ENCODE measurements at regions not wholly inside any gene's neighbourhood (a gene's known extent, or its start where the extent isn't known, plus 50 kb on each side); places are given as distances from the start of the nearest gene placed in this dataset.

DNA sequence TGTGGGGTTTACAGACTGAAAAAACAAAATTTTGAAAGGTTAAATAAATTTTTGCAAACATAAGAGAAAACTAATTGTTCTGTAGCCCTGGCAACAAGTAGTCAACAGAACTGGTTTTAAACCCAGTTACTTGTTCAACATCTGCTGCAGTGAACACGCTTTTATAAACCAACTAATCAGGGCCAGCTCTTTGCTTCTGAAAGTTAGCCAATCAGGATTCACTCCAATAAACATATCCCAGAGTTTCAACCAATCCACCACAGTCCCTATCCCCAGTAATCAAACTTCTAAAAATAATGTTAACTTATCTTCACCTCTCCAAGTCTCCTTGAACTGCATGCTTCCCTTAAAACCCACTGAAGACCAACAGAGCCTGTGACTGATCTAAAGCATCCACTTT is 306.6 kb downstream of the CTH start:
- peaks cover 4% of the 10 kb centered on the region; the same call in 1 of the 2 replicates for H3K9me3 Mint-ChIP-seq
- TF ChIP-seq ELF4 (CRISPR knock-in tag; IDR thresholded peaks at IDR 0.05; ENCODE audit: low read depth) (no peak), TP53 (CRISPR knock-in tag; IDR thresholded peaks at IDR 0.05) (no peak), FOXP4 (CRISPR knock-in tag; IDR thresholded peaks at IDR 0.05) (no peak), ZNF512 (CRISPR knock-in tag; IDR thresholded peaks at IDR 0.05; ENCODE audit: borderline replicate concordance) (no peak), ZNF423 (CRISPR knock-in tag; IDR thresholded peaks at IDR 0.05) (no peak), IRF1 (CRISPR knock-in tag; IDR thresholded peaks at IDR 0.05) (no peak), PRRX2 (CRISPR knock-in tag; IDR thresholded peaks at IDR 0.05) (no peak), ZNF263 (CRISPR knock-in tag; IDR thresholded peaks at IDR 0.05; ENCODE audit: low read depth) (no peak), SOX15 (CRISPR knock-in tag; IDR thresholded peaks at IDR 0.05) (no peak), ZNF219 (CRISPR knock-in tag; IDR thresholded peaks at IDR 0.05; ENCODE audit: borderline replicate concordance) (no peak)
- TF ChIP-seq, protein P1, sequence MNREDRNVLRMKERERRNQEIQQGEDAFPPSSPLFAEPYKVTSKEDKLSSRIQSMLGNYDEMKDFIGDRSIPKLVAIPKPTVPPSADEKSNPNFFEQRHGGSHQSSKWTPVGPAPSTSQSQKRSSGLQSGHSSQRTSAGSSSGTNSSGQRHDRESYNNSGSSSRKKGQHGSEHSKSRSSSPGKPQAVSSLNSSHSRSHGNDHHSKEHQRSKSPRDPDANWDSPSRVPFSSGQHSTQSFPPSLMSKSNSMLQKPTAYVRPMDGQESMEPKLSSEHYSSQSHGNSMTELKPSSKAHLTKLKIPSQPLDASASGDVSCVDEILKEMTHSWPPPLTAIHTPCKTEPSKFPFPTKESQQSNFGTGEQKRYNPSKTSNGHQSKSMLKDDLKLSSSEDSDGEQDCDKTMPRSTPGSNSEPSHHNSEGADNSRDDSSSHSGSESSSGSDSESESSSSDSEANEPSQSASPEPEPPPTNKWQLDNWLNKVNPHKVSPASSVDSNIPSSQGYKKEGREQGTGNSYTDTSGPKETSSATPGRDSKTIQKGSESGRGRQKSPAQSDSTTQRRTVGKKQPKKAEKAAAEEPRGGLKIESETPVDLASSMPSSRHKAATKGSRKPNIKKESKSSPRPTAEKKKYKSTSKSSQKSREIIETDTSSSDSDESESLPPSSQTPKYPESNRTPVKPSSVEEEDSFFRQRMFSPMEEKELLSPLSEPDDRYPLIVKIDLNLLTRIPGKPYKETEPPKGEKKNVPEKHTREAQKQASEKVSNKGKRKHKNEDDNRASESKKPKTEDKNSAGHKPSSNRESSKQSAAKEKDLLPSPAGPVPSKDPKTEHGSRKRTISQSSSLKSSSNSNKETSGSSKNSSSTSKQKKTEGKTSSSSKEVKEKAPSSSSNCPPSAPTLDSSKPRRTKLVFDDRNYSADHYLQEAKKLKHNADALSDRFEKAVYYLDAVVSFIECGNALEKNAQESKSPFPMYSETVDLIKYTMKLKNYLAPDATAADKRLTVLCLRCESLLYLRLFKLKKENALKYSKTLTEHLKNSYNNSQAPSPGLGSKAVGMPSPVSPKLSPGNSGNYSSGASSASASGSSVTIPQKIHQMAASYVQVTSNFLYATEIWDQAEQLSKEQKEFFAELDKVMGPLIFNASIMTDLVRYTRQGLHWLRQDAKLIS (CRISPR knock-in tag; IDR thresholded peaks at IDR 0.05; ENCODE audit: borderline replicate concordance): no peak
- no peak overlapping the region for H3K4me3 Mint-ChIP-seq
- ChIA-PET CTCF (no interaction called here), POLR2A (no interaction called here)
- no peaks in the 10 kb centered on the region for H3K36me3 Mint-ChIP-seq
- H3K4me1 Mint-ChIP-seq: peaks cover 5% of the 10 kb centered on the region
- no peak overlapping the region for H3K27ac Mint-ChIP-seq
- ATAC-seq: no peak
- DNase-seq (ENCODE audit: low spot score): no peak
- H3K27me3 Mint-ChIP-seq (ENCODE audit: low read depth): no peaks in the 10 kb centered on the region

DNA sequence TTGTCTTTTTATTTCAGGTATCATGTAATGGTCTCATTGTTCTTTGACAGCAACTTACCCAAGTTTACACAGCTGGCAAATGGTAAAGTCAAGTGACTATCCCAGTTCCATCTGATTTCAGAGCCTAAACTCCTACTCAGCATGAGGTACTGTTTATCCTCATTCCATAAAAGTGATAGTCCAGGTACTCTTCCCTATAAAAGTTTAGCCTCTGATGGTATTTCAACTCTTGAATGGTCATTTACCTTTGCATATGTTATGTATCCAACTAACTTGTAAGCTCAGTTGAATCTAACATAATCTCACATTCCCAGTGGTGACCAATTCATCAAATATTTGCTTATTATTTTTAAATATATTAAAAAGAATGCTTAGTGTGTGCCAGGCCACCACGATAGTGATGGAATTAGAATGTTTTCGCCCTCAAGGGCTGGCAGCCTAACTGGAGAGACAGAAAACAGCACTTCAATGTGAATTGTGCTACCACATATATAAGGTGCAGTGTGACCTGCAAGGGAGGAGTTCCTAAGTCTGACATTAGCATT is 307.1 kb downstream of the CTH start:
- Mint-ChIP-seq H3K4me3 (no peak overlapping the region), H3K27me3 (ENCODE audit: low read depth) (no peaks in the 10 kb centered on the region), H3K27ac (no peak overlapping the region), H3K36me3 (no peaks in the 10 kb centered on the region), H3K4me1 (peaks cover 5% of the 10 kb centered on the region), H3K9me3 (peaks cover 9% of the 10 kb centered on the region; the same call in 1 of the 2 replicates)
- ChIA-PET POLR2A (no interaction called here), CTCF (no interaction called here)
- DNase-seq (ENCODE audit: low spot score) (no peak), ATAC-seq (no peak)
- no peak for TF ChIP-seq ZBTB21 (CRISPR knock-in tag; IDR thresholded peaks at IDR 0.05; ENCODE audit: borderline replicate concordance)
- TF ChIP-seq FOXK1 (CRISPR knock-in tag; IDR thresholded peaks at IDR 0.05): no peak
- no peak for TF ChIP-seq ELF4 (CRISPR knock-in tag; IDR thresholded peaks at IDR 0.05; ENCODE audit: low read depth)
- no peak for TF ChIP-seq USF1 (CRISPR knock-in tag; IDR thresholded peaks at IDR 0.05)
- TF ChIP-seq ESRRA (CRISPR knock-in tag; IDR thresholded peaks at IDR 0.05; ENCODE audit: borderline replicate concordance): no peak
- no peak for TF ChIP-seq ARID4B (CRISPR knock-in tag; IDR thresholded peaks at IDR 0.05; ENCODE audit: borderline replicate concordance)
- TF ChIP-seq ZNF396 (CRISPR knock-in tag; IDR thresholded peaks at IDR 0.05; ENCODE audit: borderline replicate concordance): no peak
- no peak for TF ChIP-seq SOX15 (CRISPR knock-in tag; IDR thresholded peaks at IDR 0.05)
- no peak for TF ChIP-seq ZSCAN18 (CRISPR knock-in tag; IDR thresholded peaks at IDR 0.05)
- no peak for TF ChIP-seq RELA (CRISPR knock-in tag; IDR thresholded peaks at IDR 0.05; ENCODE audit: borderline replicate concordance)

Data from WTC11 (cell line).